IMR-90 (cell line): ENCODE measurements at regions not wholly inside any gene's neighbourhood (a gene's known extent, or its start where the extent isn't known, plus 50 kb on each side); places are given as distances from the start of the nearest gene placed in this dataset.

ENCODE experiments used
- ATAC-seq: fragments of 200-7000 bp; cut with Tn5 transposase; 2 replicates; pipeline ENCODE4 v1.9.1; 2020; ENCODE audit warnings: low read depth, mild to moderate bottlenecking, moderate library complexity
- BruUV-seq: library from RNA; stranded (reverse); fragments of 400-500 nt; replicated peaks from 2 replicates; lab custom pipeline; 2021; lab: Mats Ljungman, UMichigan
- CTCF ChIA-PET: fragments of 300-600 bp; formaldehyde crosslinking; extraction: SDS; loops from one replicate; lab custom pipeline; 2021; ENCODE audit warnings: antibody characterized with exemption; lab: Yijun Ruan, JAX
- POLR2A ChIA-PET: fragments of 300-600 bp; sonication (Branson Sonifier 250); formaldehyde crosslinking; loops from one replicate; lab custom pipeline; 2022; ENCODE audit warnings: antibody characterized with exemption; ENCODE audit not compliant: unreplicated experiment; lab: Charles Lee
- DNase-seq: peaks from one replicate; pipeline ENCODE4 v3.0.0; 2013
- H2AFZ ChIP-seq: replicated peaks from 2 replicates; pipeline ENCODE3; 2013; ENCODE audit warnings: low read length, mild to moderate bottlenecking; ENCODE audit not compliant: poor library complexity
- H2AK5ac ChIP-seq: 2 replicates; pipeline ENCODE4 v1.6.1; 2013; ENCODE audit warnings: low read depth, low read length, inconsistent platforms
- H2AK9ac ChIP-seq: replicated peaks from 2 replicates; pipeline ENCODE3; 2013; ENCODE audit warnings: mild to moderate bottlenecking, low read depth, low read length, moderate library complexity; ENCODE audit not compliant: poor library complexity
- H2BK120ac ChIP-seq: 2 replicates; pipeline ENCODE4 v1.6.1; 2013; ENCODE audit warnings: low read depth, low read length, inconsistent platforms
- H2BK15ac ChIP-seq: 3 replicates; pipeline ENCODE4 v1.6.1; 2013; ENCODE audit warnings: low read depth, low read length, inconsistent platforms
- H2BK20ac ChIP-seq: 2 replicates; pipeline ENCODE4 v1.6.1; 2013; ENCODE audit warnings: low read depth, mild to moderate bottlenecking, inconsistent platforms, low read length, moderate library complexity
- H2BK5ac ChIP-seq: 2 replicates; pipeline ENCODE4 v1.6.1; 2013; ENCODE audit warnings: mild to moderate bottlenecking, low read depth, low read length, inconsistent platforms; ENCODE audit not compliant: poor library complexity, severe bottlenecking
- H3K14ac ChIP-seq: replicated peaks from 2 replicates; pipeline ENCODE4 v1.6.1; 2013; ENCODE audit warnings: low read depth, low read length, inconsistent platforms
- H3K18ac ChIP-seq: 2 replicates; pipeline ENCODE4 v1.6.1; 2013; ENCODE audit warnings: low read depth, low read length, control low read depth
- H3K23ac ChIP-seq: 2 replicates; pipeline ENCODE4 v1.6.1; 2013; ENCODE audit warnings: low read depth, low read length, inconsistent platforms
- H3K27ac ChIP-seq: 2 replicates; pipeline ENCODE4 v1.5.1; 2013; ENCODE audit warnings: mild to moderate bottlenecking, control low read depth, low read length; ENCODE audit not compliant: insufficient read depth
- H3K27me3 ChIP-seq: 2 replicates; pipeline ENCODE4 v1.6.1; 2013; ENCODE audit warnings: low read length; ENCODE audit not compliant: control insufficient read depth, insufficient read depth
- H3K36me3 ChIP-seq: 2 replicates; pipeline ENCODE4 v1.6.1; 2013; ENCODE audit warnings: low read length, mixed read lengths; ENCODE audit not compliant: control insufficient read depth, insufficient read depth
- H3K4ac ChIP-seq: 2 replicates; pipeline ENCODE4 v1.6.1; 2013; ENCODE audit warnings: low read depth, low read length, inconsistent platforms
- H3K4me1 ChIP-seq: 2 replicates; pipeline ENCODE4 v1.6.1; 2013; ENCODE audit warnings: low read length, mixed read lengths; ENCODE audit not compliant: control insufficient read depth, insufficient read depth
- H3K4me2 ChIP-seq: 2 replicates; pipeline ENCODE4 v1.6.1; 2013; ENCODE audit warnings: low read depth, mild to moderate bottlenecking, control low read depth, low read length, moderate library complexity
- H3K4me3 ChIP-seq: 2 replicates; pipeline ENCODE4 v1.5.1; 2013; ENCODE audit warnings: low read depth, mild to moderate bottlenecking, control low read depth, low read length, moderate library complexity; ENCODE audit not compliant: insufficient read depth
- H3K56ac ChIP-seq: 2 replicates; pipeline ENCODE4 v1.6.1; 2013; ENCODE audit warnings: low read length, inconsistent platforms; ENCODE audit not compliant: insufficient read depth; ENCODE audit errors: extremely low read depth
- H3K79me1 ChIP-seq, 2 experiments: 2 replicates each; pipeline ENCODE4 v1.6.1; 2013; ENCODE audit warnings: low read length in 2 of 2, inconsistent platforms in 1 of 2, low read depth in 1 of 2
- H3K9ac ChIP-seq: 2 replicates; pipeline ENCODE4 v1.6.1; 2013; ENCODE audit warnings: low read depth, low read length, control low read depth
- H3K9me1 ChIP-seq: 2 replicates; pipeline ENCODE4 v1.6.1; 2013; ENCODE audit warnings: low read length, inconsistent platforms; ENCODE audit not compliant: insufficient read depth
- H3K9me3 ChIP-seq: 2 replicates; pipeline ENCODE4 v1.6.1; 2013; ENCODE audit warnings: low read length; ENCODE audit not compliant: control insufficient read depth, insufficient read depth
- H4K20me1 ChIP-seq: 2 replicates; pipeline ENCODE4 v1.6.1; 2013; ENCODE audit warnings: low read length, inconsistent platforms; ENCODE audit not compliant: insufficient read depth
- H4K5ac ChIP-seq: 2 replicates; pipeline ENCODE4 v1.6.1; 2013; ENCODE audit warnings: mild to moderate bottlenecking, low read depth, low read length, control low read depth
- H4K8ac ChIP-seq, 2 experiments: 2 replicates each; pipeline ENCODE4 v1.6.1; 2013; ENCODE audit warnings: low read depth in 2 of 2, low read length in 2 of 2, control low read depth in 1 of 2, inconsistent platforms in 1 of 2
- H4K91ac ChIP-seq: 2 replicates; pipeline ENCODE4 v1.6.1; 2013; ENCODE audit warnings: low read depth, low read length, inconsistent platforms; ENCODE audit not compliant: insufficient read depth
- BHLHE40 ChIP-seq: fragments of 150-350 bp; IDR thresholded peaks from 2 replicates; pipeline ENCODE4 v1.6.1; 2016; ENCODE audit warnings: mild to moderate bottlenecking, low read depth, low read length
- CEBPB ChIP-seq: IDR thresholded peaks from 2 replicates; pipeline ENCODE4 v1.6.1; 2012; ENCODE audit warnings: low read depth, low read length, improper control_type of control experiment
- CHD1 ChIP-seq: IDR thresholded peaks from 2 replicates; pipeline ENCODE4 v1.6.1; 2012; ENCODE audit warnings: low read depth, low read length, improper control_type of control experiment
- CTCF ChIP-seq: conservative IDR thresholded peaks from 2 replicates; pipeline ENCODE4 v1.5.1; 2012; ENCODE audit warnings: mild to moderate bottlenecking, low read depth, low read length, improper control_type of control experiment
- FOS ChIP-seq: fragments of 150-350 bp; IDR thresholded peaks from 2 replicates; pipeline ENCODE4 v1.6.1; 2016; ENCODE audit warnings: low read depth, low read length
- MAFK ChIP-seq: IDR thresholded peaks from 2 replicates; pipeline ENCODE4 v1.6.1; 2012; ENCODE audit warnings: low read depth, low read length, improper control_type of control experiment
- MAZ ChIP-seq: IDR thresholded peaks from 2 replicates; pipeline ENCODE4 v1.6.1; 2012; ENCODE audit warnings: low read depth, mild to moderate bottlenecking, low read length, improper control_type of control experiment, moderate library complexity, borderline replicate concordance
- MXI1 ChIP-seq: IDR thresholded peaks from 2 replicates; pipeline ENCODE4 v1.6.1; 2012; ENCODE audit warnings: low read depth, mild to moderate bottlenecking, low read length, moderate library complexity, borderline replicate concordance
- NFE2L2 ChIP-seq: fragments of 150-350 bp; IDR thresholded peaks from 2 replicates; pipeline ENCODE4 v1.6.1; 2016; ENCODE audit warnings: low read depth, mild to moderate bottlenecking, low read length
- POLR2A ChIP-seq: IDR thresholded peaks from 2 replicates; pipeline ENCODE4 v1.6.1; 2012; ENCODE audit warnings: mild to moderate bottlenecking, low read depth, low read length
- RAD21 ChIP-seq: IDR thresholded peaks from 2 replicates; pipeline ENCODE4 v1.6.1; 2012; ENCODE audit warnings: low read length, improper control_type of control experiment
- RCOR1 ChIP-seq: IDR thresholded peaks from 2 replicates; pipeline ENCODE4 v1.6.1; 2012; ENCODE audit warnings: mild to moderate bottlenecking, low read length, improper control_type of control experiment; ENCODE audit not compliant: insufficient replicate concordance
- RFX5 ChIP-seq: IDR thresholded peaks from 2 replicates; pipeline ENCODE4 v1.8.0; 2012; ENCODE audit warnings: low read depth, mild to moderate bottlenecking, low read length, moderate library complexity
- SMC3 ChIP-seq: fragments of 150-350 bp; IDR thresholded peaks from 2 replicates; pipeline ENCODE4 v1.6.1; 2016; ENCODE audit warnings: low read depth, mild to moderate bottlenecking, antibody characterized with exemption, low read length, moderate library complexity
- USF2 ChIP-seq: fragments of 150-350 bp; IDR thresholded peaks from 2 replicates; pipeline ENCODE4 v1.6.1; 2017; ENCODE audit warnings: mild to moderate bottlenecking, antibody characterized with exemption, low read length, low read depth
- WGBS, 2 experiments: methylation state at CpG; one replicate each; pipeline versions ENCODE4 v1.1.5 to v1.1.7; 2013; ENCODE audit warnings: missing lambda C conversion rate in 2 of 2; ENCODE audit not compliant: insufficient read length in 1 of 2; ENCODE audit errors: extremely low coverage in 2 of 2; 5-methylcytosine and 5-hydroxymethylcytosine counted together
- dilution Hi-C: fragments of 300-500 bp; cut with HindIII; formaldehyde crosslinking; loops from one replicate; pipeline ENCODE4 v1.14.3; 2018; ENCODE audit warnings: low sequenced_read_pairs; ENCODE audit not compliant: unreplicated experiment
- in situ Hi-C: fragments of 300-500 bp; cut with MboI; formaldehyde crosslinking; loops from 3 replicates; pipeline ENCODE4 v1.14.3; 2019; ENCODE audit warnings: low sequenced_read_pairs, inconsistent platforms, mixed read lengths
- intact Hi-C: fragments of 100-400 bp; cut with micrococcal nuclease; formaldehyde crosslinking; loops from 2 replicates; pipeline ENCODE4 v1.10.0; 2022
- TF ChIP-seq, protein P1 (sequence below): fragments of 150-350 bp; IDR thresholded peaks from 2 replicates; pipeline ENCODE4 v1.6.1; 2016; ENCODE audit warnings: low read depth, mild to moderate bottlenecking, low read length, moderate library complexity, borderline replicate concordance

DNA sequence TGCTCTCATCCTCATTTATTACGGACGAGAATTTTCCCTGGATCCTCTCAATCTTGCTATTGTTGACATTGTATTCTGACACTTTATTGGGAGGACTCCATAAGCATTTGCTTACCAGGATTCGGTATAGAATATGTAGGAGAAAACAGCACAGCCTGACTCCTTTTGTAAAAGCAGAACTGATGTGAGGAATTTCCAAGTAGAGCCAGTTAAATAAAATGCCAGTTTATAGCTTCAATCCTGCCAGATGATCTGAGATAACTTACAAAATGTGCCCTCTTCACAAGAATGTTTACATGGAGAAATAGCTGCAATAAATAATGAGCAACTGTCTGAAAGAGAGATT is 332.9 kb upstream of the PRICKLE1 start:
- H4K91ac ChIP-seq = no peak overlapping the region
- H2AFZ ChIP-seq = no peak overlapping the region
- no peak overlapping the region for H3K27ac ChIP-seq
- no TSS peak for BruUV-seq
- H3K4me1 ChIP-seq = peaks cover 4% of the 10 kb centered on the region
- no peak overlapping the region for H2BK5ac ChIP-seq
- no peak overlapping the region for H2BK120ac ChIP-seq
- H3K4me2 ChIP-seq = no peak overlapping the region
- ATAC-seq (no peak), DNase-seq (no peak)
- in situ Hi-C loops = no loop called here
- H3K4ac ChIP-seq = no peak overlapping the region
- H3K23ac ChIP-seq = no peak overlapping the region
- dilution Hi-C loops = no loop called here
- no peak overlapping the region for H4K8ac ChIP-seq
- no peaks in the 10 kb centered on the region; the same call in 1 of the 2 replicates for H3K27me3 ChIP-seq
- no peak overlapping the region for H2AK9ac ChIP-seq
- no CpG with 5 or more reads among the region's 3 CpGs for WGBS, 2 experiments
- no peak overlapping the region for H3K9ac ChIP-seq
- H3K36me3 ChIP-seq = no peaks in the 10 kb centered on the region
- intact Hi-C loops = loop anchor here (5.0 kb wide), 1 partner anchor 415 kb away; no protein-coding TSS in a partner anchor
- H4K5ac ChIP-seq = no peak overlapping the region
- no peak overlapping the region for H2BK15ac ChIP-seq
- H3K18ac ChIP-seq = no peak overlapping the region
- no peak overlapping the region for H3K4me3 ChIP-seq
- CTCF ChIA-PET = interaction anchor here (0.5 kb wide), 1 partner anchor 413 kb away, joined by 6 read pairs; no protein-coding TSS in a partner anchor
- no peak for TF ChIP-seq NFE2L2
- TF ChIP-seq CTCF = no peak
- no peak for TF ChIP-seq FOS
- no peak for TF ChIP-seq RAD21
- no peak for TF ChIP-seq CEBPB
- TF ChIP-seq, protein P1, sequence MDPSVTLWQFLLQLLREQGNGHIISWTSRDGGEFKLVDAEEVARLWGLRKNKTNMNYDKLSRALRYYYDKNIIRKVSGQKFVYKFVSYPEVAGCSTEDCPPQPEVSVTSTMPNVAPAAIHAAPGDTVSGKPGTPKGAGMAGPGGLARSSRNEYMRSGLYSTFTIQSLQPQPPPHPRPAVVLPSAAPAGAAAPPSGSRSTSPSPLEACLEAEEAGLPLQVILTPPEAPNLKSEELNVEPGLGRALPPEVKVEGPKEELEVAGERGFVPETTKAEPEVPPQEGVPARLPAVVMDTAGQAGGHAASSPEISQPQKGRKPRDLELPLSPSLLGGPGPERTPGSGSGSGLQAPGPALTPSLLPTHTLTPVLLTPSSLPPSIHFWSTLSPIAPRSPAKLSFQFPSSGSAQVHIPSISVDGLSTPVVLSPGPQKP = no peak
- TF ChIP-seq MXI1 = no peak
- TF ChIP-seq CHD1 = no peak
- no peak for TF ChIP-seq USF2
- TF ChIP-seq SMC3 = no peak
- TF ChIP-seq MAZ = no peak
- TF ChIP-seq RFX5 = no peak
- TF ChIP-seq MAFK = no peak
- TF ChIP-seq RCOR1 = no peak
- no peak for TF ChIP-seq BHLHE40
- no peak for TF ChIP-seq POLR2A
- no peak overlapping the region for H2AK5ac ChIP-seq
- no peaks in the 10 kb centered on the region for H3K79me1 ChIP-seq
- no peaks in the 10 kb centered on the region for H3K9me1 ChIP-seq
- no peak overlapping the region for H2BK20ac ChIP-seq
- POLR2A ChIA-PET = no interaction called here
- no peaks in the 10 kb centered on the region for H4K20me1 ChIP-seq
- no peaks in the 10 kb centered on the region for H3K9me3 ChIP-seq
- no peak overlapping the region for H3K14ac ChIP-seq
- no peak overlapping the region for H3K56ac ChIP-seq
